HG02981 (cell line): ENCODE measurements at regions not wholly inside any gene's neighbourhood (a gene's known extent, or its start where the extent isn't known, plus 50 kb on each side); places are given as distances from the start of the nearest gene placed in this dataset.
"Not testable (repeated sequence)": the region's sequence is repeated elsewhere in the genome, so short reads cannot be mapped to it uniquely, and the experiment has no call there.

Experiments
- ATAC-seq: cut with Tn5 transposase; IDR thresholded peaks from one replicate; pipeline ENCODE4 v1.9.1; 2021; ENCODE audit warnings: mild to moderate bottlenecking, moderate library complexity; ENCODE audit not compliant: unreplicated experiment

GRCh38 chr2:234409590-234409989, 87.3 kb downstream of the ARL4C start:
- ATAC-seq = no peak

- ATAC-seq = no peak
Observed at GRCh38 chr2:234406085-234406484, 90.8 kb downstream of the ARL4C start.

GRCh38 chr2:234405462-234405861, 91.4 kb downstream of the ARL4C start:
- no peak for ATAC-seq

- no peak for ATAC-seq
Observed at GRCh38 chr2:234404957-234405356, 91.9 kb downstream of the ARL4C start.

GRCh38 chr2:234403751-234404150, 93.1 kb downstream of the ARL4C start:
- ATAC-seq = no peak

GRCh38 chr2:234403074-234403473, 93.8 kb downstream of the ARL4C start:
- ATAC-seq = no peak

GRCh38 chr2:234401426-234401825, 95.5 kb downstream of the ARL4C start:
- ATAC-seq = no peak

GRCh38 chr2:234399451-234400246, 97.2 kb downstream of the ARL4C start:
- no peak for ATAC-seq

GRCh38 chr2:234398531-234398930, 98.3 kb downstream of the ARL4C start:
- no peak for ATAC-seq

GRCh38 chr2:234395891-234396420, 100.9 kb downstream of the ARL4C start:
- ATAC-seq = no peak

GRCh38 chr2:234394450-234394849, 102.4 kb downstream of the ARL4C start:
- ATAC-seq = no peak

- no peak for ATAC-seq
Observed at GRCh38 chr2:234393354-234393753, 103.5 kb downstream of the ARL4C start.

- no peak for ATAC-seq
Observed at GRCh38 chr2:234392041-234392615, 104.8 kb downstream of the ARL4C start.

GRCh38 chr2:234391625-234392024, 105.3 kb downstream of the ARL4C start:
- ATAC-seq = no peak

GRCh38 chr2:234389661-234390060, 107.2 kb downstream of the ARL4C start:
- not testable (repeated sequence) for ATAC-seq

GRCh38 chr2:234388591-234388990, 108.3 kb downstream of the ARL4C start:
- ATAC-seq = no peak

- ATAC-seq = no peak
Observed at GRCh38 chr2:234386971-234387370, 109.9 kb downstream of the ARL4C start.

- no peak for ATAC-seq
Observed at GRCh38 chr2:234382131-234382530, 114.8 kb downstream of the ARL4C start.

GRCh38 chr2:234378958-234379357, 117.9 kb downstream of the ARL4C start:
- ATAC-seq = not testable (repeated sequence)

GRCh38 chr2:234378440-234378839, 118.4 kb downstream of the ARL4C start:
- no peak for ATAC-seq

- ATAC-seq = no peak
Observed at GRCh38 chr2:234377761-234378391, 119.0 kb downstream of the ARL4C start.

GRCh38 chr2:234376229-234376628, 120.7 kb downstream of the ARL4C start:
- ATAC-seq = no peak
